HG03442 (cell line): ENCODE measurements at regions not wholly inside any gene's neighbourhood (a gene's known extent, or its start where the extent isn't known, plus 50 kb on each side); places are given as distances from the start of the nearest gene placed in this dataset.

Experiments
- ATAC-seq: cut with Tn5 transposase; IDR thresholded peaks from one replicate; pipeline ENCODE4 v1.9.1; 2021; ENCODE audit warnings: mild to moderate bottlenecking, moderate library complexity; ENCODE audit not compliant: unreplicated experiment

GRCh38 chr6:45830441-45831139 is 185.1 kb downstream of the CLIC5 start:
- ATAC-seq = peak; percentile 93

DNA sequence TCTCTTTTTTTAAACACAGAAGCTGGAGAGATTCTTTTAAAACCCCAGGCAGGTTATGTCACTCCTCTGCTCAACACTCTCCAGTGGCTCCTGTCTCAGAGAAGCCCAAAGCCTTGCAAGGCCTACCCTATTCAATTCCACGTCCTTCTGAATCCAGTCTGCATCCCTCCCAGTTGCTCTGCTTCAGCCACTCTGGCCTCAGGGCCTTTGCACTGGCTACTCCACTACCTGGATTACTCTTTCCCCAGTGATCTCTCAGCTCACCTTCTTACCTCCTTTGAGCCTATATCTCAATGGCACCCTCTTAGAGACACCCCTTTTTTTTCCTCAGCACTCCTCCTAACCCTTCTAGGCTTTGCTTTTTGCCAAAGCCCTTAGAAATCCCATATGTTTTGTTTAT is 185.8 kb downstream of the CLIC5 start:
- ATAC-seq = no peak

DNA sequence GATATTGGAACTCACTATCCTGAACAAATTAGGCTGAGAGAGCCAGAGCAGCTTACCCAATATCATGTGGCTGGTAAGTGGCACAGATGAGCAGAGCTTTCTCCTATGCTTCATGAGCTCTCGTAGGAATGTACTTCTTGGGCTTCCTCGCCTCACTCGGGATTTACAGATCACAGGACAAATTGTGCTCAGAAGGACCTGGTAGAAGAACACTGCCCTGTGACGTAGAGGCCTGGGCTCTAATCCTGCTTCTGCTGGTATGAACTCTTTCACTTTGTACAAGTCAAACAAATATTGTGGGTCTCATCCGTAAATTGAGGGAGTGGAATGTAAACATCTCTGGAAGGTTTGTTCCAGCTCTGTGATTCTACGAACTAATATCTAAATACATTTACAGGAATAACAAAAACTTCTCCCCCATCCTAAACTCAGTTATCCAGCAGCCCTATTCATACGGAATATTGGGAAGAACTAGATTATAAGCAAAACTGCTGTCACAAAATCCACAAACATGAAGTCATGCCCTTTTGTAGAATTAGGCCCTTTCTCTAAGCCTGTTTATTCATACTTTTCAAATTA is 187.6 kb downstream of the CLIC5 start:
- ATAC-seq = no peak

DNA sequence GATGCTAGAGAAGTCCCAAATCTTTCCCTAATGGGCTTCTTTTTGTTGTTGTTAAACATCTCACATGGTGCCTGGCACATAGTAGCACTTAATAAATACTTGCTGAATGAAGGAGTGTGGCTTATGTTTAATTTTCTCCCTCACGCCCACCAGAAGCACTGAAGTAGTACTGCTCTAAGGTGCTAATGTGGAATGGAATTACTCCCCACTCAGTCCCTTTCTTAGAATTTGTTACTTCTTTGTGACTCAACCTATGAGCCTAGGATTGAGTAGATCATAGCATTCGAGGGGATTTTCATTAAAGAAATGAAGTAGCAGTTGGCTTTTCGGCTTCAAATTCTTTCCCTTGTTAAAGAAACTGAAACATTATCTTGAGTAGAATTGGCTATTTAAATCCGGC is 192.8 kb downstream of the CLIC5 start:
- no peak for ATAC-seq

- no peak for ATAC-seq
Observed at GRCh38 chr6:45822246-45822812, 193.3 kb downstream of the CLIC5 start.

DNA sequence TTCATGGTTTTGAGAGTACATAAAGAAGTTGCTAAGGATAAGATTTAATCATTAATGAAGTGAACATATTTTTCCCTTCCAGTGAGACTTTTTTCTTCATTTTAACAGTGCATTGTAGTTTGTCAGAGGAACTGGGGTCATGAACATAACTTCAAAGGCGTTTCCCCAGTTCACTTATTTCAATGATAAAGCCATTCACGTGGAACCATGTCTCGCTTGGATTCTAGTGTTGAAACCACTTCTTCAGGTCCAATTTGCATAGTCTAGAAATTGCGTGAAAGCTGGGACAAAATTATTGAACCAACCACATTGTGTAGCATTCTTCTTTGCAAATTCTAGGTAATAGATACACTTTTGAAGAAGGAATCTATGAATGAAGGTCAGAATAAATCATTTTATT is 197.0 kb downstream of the CLIC5 start:
- ATAC-seq = no peak

DNA sequence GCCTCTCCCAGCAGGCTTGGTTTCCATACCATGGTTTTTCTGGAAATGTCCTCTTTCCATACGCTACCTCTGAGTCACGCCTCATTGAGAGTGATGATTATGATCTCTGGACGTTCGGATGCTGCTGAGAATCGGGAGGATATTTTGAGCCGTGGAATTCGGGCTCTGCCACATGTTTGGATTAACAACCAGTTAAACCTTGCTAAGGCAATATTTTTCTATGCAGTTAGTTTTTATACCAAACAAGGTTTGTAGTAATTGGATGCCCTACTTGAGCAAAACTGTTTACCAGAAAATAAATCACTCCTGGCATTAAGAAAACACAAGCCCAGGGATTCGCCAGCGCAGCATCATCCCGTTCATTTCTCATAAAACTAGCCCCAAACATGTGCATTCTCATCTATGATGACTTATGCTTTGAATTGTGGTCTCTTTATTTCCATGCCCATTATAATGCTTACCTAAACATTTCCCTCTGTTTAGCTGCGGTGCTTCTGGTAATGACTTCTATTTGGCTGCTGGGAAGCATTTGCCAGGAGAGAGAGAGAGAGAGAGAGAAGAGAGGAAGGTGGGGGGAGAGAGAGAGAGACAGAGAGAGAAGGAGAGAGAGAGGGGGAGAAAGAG is 198.9 kb downstream of the CLIC5 start:
- ATAC-seq = no peak

GRCh38 chr6:45815466-45816125 is 200.1 kb downstream of the CLIC5 start:
- ATAC-seq = no peak

DNA sequence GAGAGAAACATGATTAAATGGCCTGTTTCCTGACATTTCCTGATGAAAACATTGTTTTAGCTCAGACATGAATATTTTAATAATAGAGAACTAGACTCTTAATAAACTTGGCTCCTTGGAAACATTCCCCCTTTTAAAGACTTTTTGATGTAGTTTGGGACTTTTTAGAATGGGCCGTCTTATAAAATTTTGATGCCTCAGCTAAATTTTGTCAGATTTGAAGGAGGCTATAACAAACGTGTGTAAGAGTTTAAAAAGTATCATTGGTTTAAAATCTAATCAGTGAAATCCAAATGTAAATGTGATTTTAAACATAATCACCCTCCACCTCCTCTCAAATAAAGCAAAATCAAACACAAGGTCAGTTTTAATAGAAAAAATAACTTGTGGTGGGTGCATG is 200.9 kb downstream of the CLIC5 start:
- ATAC-seq = no peak

GRCh38 chr6:45813943-45814342 is 201.7 kb downstream of the CLIC5 start:
- peak; percentile 63 for ATAC-seq

DNA sequence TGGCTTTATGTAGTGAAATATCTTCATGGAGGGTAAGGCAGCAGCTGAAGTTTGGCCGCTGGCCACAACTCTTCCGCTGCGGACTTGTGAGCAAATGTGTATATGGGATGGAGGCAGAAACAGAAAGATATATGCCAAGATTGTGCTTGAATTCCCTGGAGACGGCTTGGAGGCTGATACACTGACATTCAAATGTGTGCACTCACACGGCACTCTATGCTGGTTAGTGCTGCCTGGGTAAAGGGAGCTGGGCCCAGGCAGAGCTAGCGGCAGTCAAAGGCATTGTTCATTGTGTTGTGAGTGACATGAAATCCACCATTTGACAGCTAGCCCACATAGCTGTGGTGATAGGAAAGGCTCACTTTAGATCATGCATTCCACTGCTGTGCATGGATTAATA is 202.7 kb downstream of the CLIC5 start:
- ATAC-seq = no peak

DNA sequence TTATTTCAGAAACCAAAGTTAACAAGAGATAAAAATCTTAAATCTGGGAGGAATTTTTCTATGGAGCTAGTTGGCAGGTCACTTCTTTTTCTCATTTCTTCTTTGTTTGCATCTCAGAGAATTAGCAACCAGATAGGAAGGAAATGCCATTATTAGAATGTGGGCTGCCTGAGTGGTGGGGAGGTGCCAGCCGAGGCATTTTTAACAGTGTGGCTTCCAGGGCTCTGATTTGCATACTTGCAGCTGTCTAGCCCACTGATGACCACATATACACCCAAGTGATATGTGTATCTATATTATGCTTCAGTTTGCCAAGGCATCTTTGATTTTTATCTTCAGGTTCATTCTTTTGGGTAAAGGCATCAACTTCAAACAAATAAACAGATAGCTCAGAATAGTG is 206.7 kb downstream of the CLIC5 start:
- ATAC-seq = peak; percentile 61

DNA sequence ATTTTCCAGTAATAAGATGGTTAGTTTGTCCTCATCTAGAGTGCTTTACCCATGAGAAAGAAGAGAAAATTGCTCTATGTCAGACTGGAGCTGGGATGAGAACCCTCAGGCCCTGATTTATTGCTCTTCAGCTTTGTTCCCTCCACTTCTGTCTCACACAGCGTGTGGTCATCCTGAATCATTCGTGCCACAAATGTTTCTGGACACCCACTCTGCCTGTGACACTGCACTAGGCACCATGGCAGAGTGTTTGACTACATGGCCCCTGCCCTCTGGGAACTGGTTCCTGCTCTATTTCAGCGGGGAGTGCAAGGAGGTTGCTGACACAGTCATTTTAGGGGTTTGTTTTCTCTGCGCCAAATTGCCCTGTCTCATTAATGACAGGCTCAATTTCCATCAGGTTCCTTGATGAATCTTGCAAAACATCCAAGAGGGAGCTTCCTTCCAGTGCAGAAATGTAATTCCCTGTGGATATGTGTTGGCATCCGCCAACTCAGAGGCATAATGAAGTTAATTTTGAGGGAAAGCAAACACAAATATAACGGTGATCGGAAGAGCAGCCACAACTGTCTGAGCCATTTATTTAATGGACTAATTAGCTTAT is 207.5 kb downstream of the CLIC5 start:
- no peak for ATAC-seq

DNA sequence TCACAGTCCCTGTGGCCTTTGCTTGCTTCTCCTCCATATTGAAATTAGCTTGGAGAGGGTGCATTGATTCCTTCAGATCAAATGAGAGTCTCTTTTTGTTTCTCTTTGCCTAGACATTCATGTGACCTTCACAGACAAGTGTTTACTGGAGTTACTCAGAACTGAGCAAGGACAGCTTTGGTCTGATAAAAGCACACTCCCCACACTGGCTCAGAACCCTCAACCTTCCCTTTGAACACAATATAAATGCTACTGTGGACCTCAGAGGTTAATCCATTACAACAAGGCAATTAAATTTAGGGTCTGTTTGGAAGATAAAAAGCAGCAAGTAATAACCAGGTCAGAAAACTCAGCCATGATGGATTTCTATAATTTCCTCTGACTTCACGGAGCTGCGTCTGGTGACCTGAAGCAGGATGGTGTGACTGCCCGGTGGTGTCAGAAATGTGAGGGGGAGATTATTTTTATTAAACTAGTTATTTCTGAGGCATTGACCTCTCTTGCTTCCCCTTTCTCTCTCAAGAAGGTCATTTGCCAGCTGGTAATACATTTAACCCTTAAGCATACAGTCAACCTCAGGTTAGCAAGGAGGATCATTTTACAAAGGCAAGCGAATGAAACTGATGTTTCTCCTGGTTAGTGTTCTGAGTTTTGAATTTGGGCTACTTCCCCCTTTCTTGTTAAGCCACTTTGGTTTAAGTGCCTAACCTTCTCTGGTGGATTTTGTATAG is 208.2 kb downstream of the CLIC5 start:
- ATAC-seq = no peak

DNA sequence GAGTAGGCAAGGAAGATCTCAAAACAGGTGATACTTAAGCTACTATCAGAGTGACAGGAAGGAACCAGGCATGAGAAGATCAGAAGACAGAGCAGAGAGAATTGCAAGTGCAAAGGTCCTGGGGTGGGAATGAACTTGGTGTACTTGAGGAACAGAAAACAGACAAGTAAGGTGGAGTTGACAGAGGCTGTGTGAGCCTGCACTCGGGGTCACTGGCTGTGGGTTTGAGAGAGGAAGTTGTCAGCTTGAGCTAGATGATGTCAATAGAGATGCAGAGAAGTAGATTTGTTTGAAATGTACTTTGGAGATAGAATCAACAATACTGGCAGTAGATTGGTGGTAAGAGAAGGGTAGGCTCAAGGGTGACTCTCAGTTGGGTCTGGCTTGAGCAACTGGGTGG is 209.5 kb downstream of the CLIC5 start:
- ATAC-seq = no peak

- no peak for ATAC-seq
Observed at GRCh38 chr6:45803071-45803470, 212.6 kb downstream of the CLIC5 start.

DNA sequence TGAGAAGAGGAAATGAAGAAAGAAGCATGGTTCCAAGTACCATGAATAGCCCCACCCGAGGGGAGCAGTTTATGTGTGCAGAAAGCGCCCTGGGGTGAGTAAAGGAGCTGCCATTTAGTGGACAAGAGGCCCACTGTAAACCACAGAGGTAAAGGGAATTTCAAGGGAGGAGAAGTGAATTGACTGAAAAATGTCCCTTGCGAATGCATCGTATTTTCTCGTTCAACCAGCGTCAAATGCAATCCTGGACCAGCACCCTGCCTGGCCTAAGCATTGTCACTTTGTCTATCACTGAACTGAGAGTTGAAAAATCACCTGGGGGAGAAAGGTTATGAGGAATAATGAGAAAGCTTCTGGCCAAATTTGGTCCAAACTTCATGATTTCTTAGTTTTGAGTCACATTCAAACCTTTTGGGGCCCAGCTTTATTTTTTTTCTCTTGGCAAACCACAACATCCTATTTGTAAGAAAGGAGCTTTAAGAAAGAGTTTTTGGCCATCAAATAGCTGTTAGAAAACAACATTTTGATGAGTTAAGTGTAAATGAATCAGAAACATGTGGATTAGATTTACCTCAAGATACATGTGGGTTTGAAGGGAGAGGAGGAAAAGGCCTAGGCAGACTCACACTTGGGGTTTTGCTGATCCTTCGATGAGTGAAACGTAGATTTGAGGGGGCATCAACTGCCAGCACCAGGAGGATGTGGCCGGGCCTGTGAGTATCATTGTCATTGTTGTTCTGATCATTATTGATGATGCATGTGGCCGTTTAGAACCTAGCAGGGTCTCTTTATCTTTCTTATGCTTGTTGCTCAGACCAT is 214.0 kb downstream of the CLIC5 start:
- ATAC-seq = no peak

GRCh38 chr6:45800911-45801310 is 214.7 kb downstream of the CLIC5 start:
- ATAC-seq = no peak

DNA sequence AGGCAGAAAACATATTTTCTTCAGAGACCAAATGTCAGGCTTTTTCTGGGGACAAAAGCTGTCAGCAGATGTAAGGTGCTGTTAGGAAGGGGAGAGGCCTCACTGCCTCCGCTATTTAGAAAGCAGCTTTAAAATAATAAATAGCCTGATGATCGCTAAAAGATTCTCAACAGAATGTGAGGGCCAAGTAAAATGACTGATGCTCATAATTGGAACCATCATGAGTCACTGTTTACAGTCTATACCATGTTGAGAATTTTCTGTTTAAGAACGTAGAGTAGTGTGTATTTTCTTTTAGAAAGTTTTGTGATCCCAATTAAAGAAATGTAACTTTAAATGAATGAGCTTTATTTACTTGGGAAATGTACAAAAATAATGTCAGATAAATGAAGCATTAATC is 220.0 kb downstream of the CLIC5 start:
- ATAC-seq = no peak

GRCh38 chr6:45794465-45794864 is 221.2 kb downstream of the CLIC5 start:
- no peak for ATAC-seq
